ENCODE measurements at regions not wholly inside any gene's neighbourhood (a gene's known extent, or its start where the extent isn't known, plus 50 kb on each side); places are given as distances from the start of the nearest gene placed in this dataset.

GRCh38 chr2:118661179-118661578, 186.3 kb downstream of the EN1 start:
- 28% methylated on average over 2 of the region's 2 CpGs for WGBS (ENCODE audit: insufficient coverage, insufficient replicate concordance, low lambda C conversion rate, missing lambda C conversion rate)
- Histone ChIP-seq H3K4me1 (ENCODE audit: control insufficient read depth, insufficient read depth, low read length) (no peaks in the 10 kb centered on the region), H3K4me2 (ENCODE audit: control insufficient read depth, insufficient read depth) (no peak overlapping the region), H3K36me3 (ENCODE audit: control insufficient read depth in 2 of 2, insufficient read depth in 2 of 2, low read length in 1 of 2) (no peaks in the 10 kb centered on the region), H4K20me1 (ENCODE audit: control insufficient read depth, insufficient read depth) (no peaks in the 10 kb centered on the region), H3K4me3 (no peak overlapping the region), H3K27me3 (replicated peaks in 1 of 2; ENCODE audit: control insufficient read depth in 2 of 2, insufficient read depth in 2 of 2, low read length in 1 of 2) (no peaks in the 10 kb centered on the region), H3K27ac (ENCODE audit: control insufficient read depth, insufficient read depth) (no peak overlapping the region), H3K79me2 (ENCODE audit: control insufficient read depth, insufficient read depth, low read length) (no peaks in the 10 kb centered on the region), H3K9ac (ENCODE audit: control insufficient read depth, insufficient read depth, low read length) (no peak overlapping the region), H3K9me3 (replicated peaks; ENCODE audit: control insufficient read depth, insufficient read depth, low read length) (no peaks in the 10 kb centered on the region), H2AFZ (ENCODE audit: control insufficient read depth, low read depth, low read length) (no peak overlapping the region)
- no TSS peak for BruUV-seq (replicated peaks)
- RAD21 ChIA-PET (ENCODE audit: unreplicated experiment) = no interaction called here
- POLR2A ChIA-PET = no interaction called here
- ATAC-seq (no peak), DNase-seq (ENCODE audit: low read depth, low spot score) (no peak), FAIRE-seq (no peak)
- intact Hi-C loops (cut with micrococcal nuclease; ENCODE audit: unreplicated experiment) (no loop called here), in situ Hi-C loops (cut with MboI) (no loop called here)
- CTCF ChIA-PET = no interaction called here
- TF ChIP-seq ASH2L (IDR thresholded peaks at IDR 0.05; ENCODE audit: borderline replicate concordance, low read depth) (no peak), TCF7 (IDR thresholded peaks at IDR 0.05; ENCODE audit: borderline replicate concordance) (no peak), ZBED1 (IDR thresholded peaks at IDR 0.05; ENCODE audit: borderline replicate concordance) (no peak), POLR2AphosphoS5 (IDR thresholded peaks at IDR 0.05; ENCODE audit: low read length) (no peak), TCF3 (IDR thresholded peaks at IDR 0.05; ENCODE audit: borderline replicate concordance, insufficient read depth, low read depth, low read length) (no peak), CEBPZ (IDR thresholded peaks at IDR 0.05; ENCODE audit: low read depth, low read length) (no peak), ZNF24 (IDR thresholded peaks at IDR 0.05) (no peak), IKZF2 (IDR thresholded peaks at IDR 0.05) (no peak), MYB (IDR thresholded peaks at IDR 0.05; ENCODE audit: borderline replicate concordance, low read depth, low read length) (no peak), RAD51 (IDR thresholded peaks at IDR 0.05) (no peak), RFX5 (IDR thresholded peaks at IDR 0.05; ENCODE audit: low read depth, low read length) (no peak), ESRRA (IDR thresholded peaks at IDR 0.05; ENCODE audit: low read length) (no peak), ZNF274 (IDR thresholded peaks at IDR 0.05; ENCODE audit: insufficient read depth, insufficient read length) (no peak), ETV6 (conservative IDR thresholded peaks at IDR 0.05 in 1 of 2, IDR thresholded peaks at IDR 0.05 in 1 of 2; ENCODE audit: borderline replicate concordance in 1 of 2, low read depth in 1 of 2) (no peak), JUNB (IDR thresholded peaks at IDR 0.05) (no peak), RCOR1 (conservative IDR thresholded peaks at IDR 0.05; ENCODE audit: low read depth, low read length) (no peak), CHD2 (IDR thresholded peaks at IDR 0.05; ENCODE audit: borderline replicate concordance, low read depth, low read length) (no peak)
- SMC1A ChIA-PET (ENCODE audit: uncharacterized antibody, unreplicated experiment) = no interaction called here

Data from GM12878 (cell line).